Neural progenitor cell (in vitro differentiated cells): ENCODE measurements at regions not wholly inside any gene's neighbourhood (a gene's known extent, or its start where the extent isn't known, plus 50 kb on each side); places are given as distances from the start of the nearest gene placed in this dataset.
A peak's percentile ranks its signal among the peaks of the same experiment; 100 is the strongest.

Experiments used
- DNase-seq: peaks from one replicate; pipeline ENCODE4 v3.0.0-alpha.2; 2016; ENCODE audit warnings: low spot score
- H2AFZ ChIP-seq: fragments of 200-600 bp; sonication (generic); replicated peaks from 2 replicates; pipeline ENCODE4 v1.6.1; 2016; ENCODE audit warnings: antibody characterized with exemption
- H3F3A ChIP-seq: fragments of 200-600 bp; sonication (generic); 2 replicates; pipeline ENCODE4 v1.6.1; 2016; ENCODE audit warnings: antibody characterized with exemption, low read depth
- H3K27ac ChIP-seq: fragments of 200-600 bp; sonication (generic); 2 replicates; pipeline ENCODE4 v1.5.1; 2016; ENCODE audit warnings: mild to moderate bottlenecking
- H3K27me3 ChIP-seq: fragments of 200-600 bp; sonication (generic); 2 replicates; pipeline ENCODE4 v1.6.1; 2016; ENCODE audit warnings: mild to moderate bottlenecking, moderate library complexity
- H3K36me3 ChIP-seq: fragments of 200-600 bp; sonication (generic); 2 replicates; pipeline ENCODE4 v1.5.1; 2016
- H3K4me1 ChIP-seq: fragments of 200-600 bp; sonication (generic); 2 replicates; pipeline ENCODE4 v1.6.1; 2016; ENCODE audit warnings: mixed run types
- H3K4me2 ChIP-seq: fragments of 200-600 bp; sonication (generic); 2 replicates; pipeline ENCODE4 v1.6.1; 2016
- H3K4me3 ChIP-seq: fragments of 200-600 bp; sonication (generic); 2 replicates; pipeline ENCODE4 v1.5.1; 2016
- H3K79me2 ChIP-seq: fragments of 200-600 bp; sonication (generic); 2 replicates; pipeline ENCODE4 v1.6.1; 2016; ENCODE audit warnings: low read depth
- H3K9ac ChIP-seq: fragments of 200-600 bp; sonication (generic); 2 replicates; pipeline ENCODE4 v1.6.1; 2016
- H3K9me3 ChIP-seq: fragments of 200-600 bp; sonication (generic); 2 replicates; pipeline ENCODE4 v1.5.1; 2016; ENCODE audit warnings: low read depth
- H4K20me1 ChIP-seq: fragments of 200-600 bp; sonication (generic); 2 replicates; pipeline ENCODE4 v1.6.1; 2016; ENCODE audit warnings: low read depth
- H3K27ac Mint-ChIP-seq: 3 replicates; pipeline ENCODE4 v1.8.0; 2021; ENCODE audit warnings: mixed read lengths
- H3K27me3 Mint-ChIP-seq: 2 replicates; pipeline ENCODE4 v1.8.0; 2022; ENCODE audit warnings: low read depth, mild to moderate bottlenecking, inconsistent platforms, moderate library complexity, mixed read lengths; ENCODE audit not compliant: insufficient read depth
- H3K36me3 Mint-ChIP-seq: 3 replicates; pipeline ENCODE4 v1.8.0; 2021; ENCODE audit warnings: mixed read lengths
- H3K4me1 Mint-ChIP-seq: 3 replicates; pipeline ENCODE4 v1.8.0; 2021; ENCODE audit warnings: mixed read lengths
- H3K4me3 Mint-ChIP-seq: 3 replicates; pipeline ENCODE4 v1.8.0; 2021; ENCODE audit warnings: mild to moderate bottlenecking, moderate library complexity, mixed read lengths
- H3K9me3 Mint-ChIP-seq: 3 replicates; pipeline ENCODE4 v1.8.0; 2020; ENCODE audit warnings: mixed read lengths
- CTCF ChIP-seq: fragments of 200-600 bp; sonication (generic); IDR thresholded peaks from 2 replicates; pipeline ENCODE4 v1.5.1; 2017; ENCODE audit warnings: antibody characterized with exemption, mild to moderate bottlenecking
- EZH2 ChIP-seq: fragments of 200-600 bp; sonication (generic); IDR thresholded peaks from 2 replicates; pipeline ENCODE4 v1.6.1; 2017; ENCODE audit warnings: antibody characterized with exemption, mild to moderate bottlenecking, moderate library complexity
- EZH2phosphoT487 ChIP-seq: fragments of 200-600 bp; sonication (generic); IDR thresholded peaks from 2 replicates; pipeline ENCODE4 v1.6.1; 2017; ENCODE audit warnings: antibody characterized with exemption

DNA sequence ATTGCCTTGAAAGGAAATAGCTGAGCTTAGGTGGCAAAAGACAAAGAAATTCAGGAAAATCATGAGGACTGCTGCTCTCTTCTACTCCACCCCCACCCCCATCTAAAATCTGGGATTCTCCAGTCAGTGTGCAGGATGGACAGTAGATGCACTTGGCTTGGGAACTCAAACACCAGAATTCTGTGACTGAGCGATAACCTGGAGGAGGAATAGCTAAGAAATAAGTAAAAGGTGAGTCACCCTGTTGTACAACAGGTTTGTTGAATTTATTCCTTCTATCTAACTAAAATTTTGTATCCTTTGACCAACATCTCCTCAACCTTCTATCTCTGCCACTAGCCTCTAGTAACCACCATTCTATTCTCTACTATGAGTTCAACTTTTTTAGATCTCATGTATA, 1029.9 kb upstream of the ACVR2A start:
- H3K79me2 ChIP-seq = no peaks in the 10 kb centered on the region
- TF ChIP-seq EZH2 (no peak), CTCF (no peak), EZH2phosphoT487 (no peak)
- DNase-seq = no peak
- Mint-ChIP-seq H3K9me3 (peaks cover 16% of the 10 kb centered on the region), H3K36me3 (peaks cover 2% of the 10 kb centered on the region), H3K27me3 (no peaks in the 10 kb centered on the region), H3K4me3 (no peak overlapping the region), H3K27ac (no peak overlapping the region), H3K4me1 (peaks cover 8% of the 10 kb centered on the region)
- no peaks in the 10 kb centered on the region for H3F3A ChIP-seq
- no peak overlapping the region for H3K4me3 ChIP-seq
- no peak overlapping the region for H2AFZ ChIP-seq
- no peaks in the 10 kb centered on the region for H4K20me1 ChIP-seq
- no peaks in the 10 kb centered on the region for H3K9me3 ChIP-seq
- no peaks in the 10 kb centered on the region for H3K36me3 ChIP-seq
- H3K4me2 ChIP-seq = no peak overlapping the region
- H3K9ac ChIP-seq = no peak overlapping the region
- no peak overlapping the region for H3K27ac ChIP-seq
- peaks cover 14% of the 10 kb centered on the region for H3K4me1 ChIP-seq
- H3K27me3 ChIP-seq = no peaks in the 10 kb centered on the region

DNA sequence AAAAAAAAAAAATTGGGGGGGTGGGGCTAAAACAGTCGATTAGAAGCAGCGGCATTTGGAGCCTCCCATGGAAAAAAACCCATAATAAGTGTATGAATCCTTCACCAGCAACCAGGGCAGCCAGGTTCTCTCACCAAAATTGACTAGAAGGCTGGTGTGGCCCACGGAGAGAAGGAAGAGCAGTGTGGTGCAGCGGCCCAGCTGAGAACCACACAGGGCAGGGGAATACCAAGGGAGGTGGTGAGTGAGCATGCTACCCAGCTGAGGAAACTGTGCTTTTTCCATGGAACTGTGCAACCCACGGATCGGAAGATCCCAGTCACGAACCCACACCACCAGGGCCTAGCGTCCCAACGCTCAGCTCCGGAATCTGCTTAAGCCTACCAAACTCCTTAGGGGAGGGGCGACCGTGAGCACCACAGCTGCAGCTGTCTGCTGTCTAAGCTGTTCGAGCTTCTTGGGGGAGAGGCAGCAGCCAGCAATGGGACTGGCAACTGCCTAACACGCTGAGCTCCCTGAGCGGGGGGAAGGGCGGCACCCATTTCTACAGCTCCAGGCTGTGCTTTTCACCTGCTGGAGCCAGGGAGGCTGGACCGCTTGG, 1037.2 kb upstream of the ACVR2A start:
- H3K36me3 Mint-ChIP-seq = no peaks in the 10 kb centered on the region
- H3K4me2 ChIP-seq = no peak overlapping the region
- no peaks in the 10 kb centered on the region for H3K4me1 Mint-ChIP-seq
- no peaks in the 10 kb centered on the region for H3K27me3 ChIP-seq
- no peak overlapping the region for H3K4me3 Mint-ChIP-seq
- H3K4me3 ChIP-seq = no peak overlapping the region
- TF ChIP-seq EZH2 (no peak), EZH2phosphoT487 (no peak)
- DNase-seq = peak; percentile 23
- H3K9ac ChIP-seq = no peak overlapping the region
- no peaks in the 10 kb centered on the region for H3K36me3 ChIP-seq
- no peaks in the 10 kb centered on the region for H4K20me1 ChIP-seq
- H3K79me2 ChIP-seq = no peaks in the 10 kb centered on the region
- no peak overlapping the region for H3K27ac Mint-ChIP-seq
- H2AFZ ChIP-seq = peak overlapping the region; percentile 26
- H3K9me3 ChIP-seq = no peaks in the 10 kb centered on the region
- H3K4me1 ChIP-seq = no peaks in the 10 kb centered on the region
- H3F3A ChIP-seq = no peaks in the 10 kb centered on the region
- no peak overlapping the region for H3K27ac ChIP-seq
- no peaks in the 10 kb centered on the region for H3K27me3 Mint-ChIP-seq
- peaks cover 7% of the 10 kb centered on the region for H3K9me3 Mint-ChIP-seq

DNA sequence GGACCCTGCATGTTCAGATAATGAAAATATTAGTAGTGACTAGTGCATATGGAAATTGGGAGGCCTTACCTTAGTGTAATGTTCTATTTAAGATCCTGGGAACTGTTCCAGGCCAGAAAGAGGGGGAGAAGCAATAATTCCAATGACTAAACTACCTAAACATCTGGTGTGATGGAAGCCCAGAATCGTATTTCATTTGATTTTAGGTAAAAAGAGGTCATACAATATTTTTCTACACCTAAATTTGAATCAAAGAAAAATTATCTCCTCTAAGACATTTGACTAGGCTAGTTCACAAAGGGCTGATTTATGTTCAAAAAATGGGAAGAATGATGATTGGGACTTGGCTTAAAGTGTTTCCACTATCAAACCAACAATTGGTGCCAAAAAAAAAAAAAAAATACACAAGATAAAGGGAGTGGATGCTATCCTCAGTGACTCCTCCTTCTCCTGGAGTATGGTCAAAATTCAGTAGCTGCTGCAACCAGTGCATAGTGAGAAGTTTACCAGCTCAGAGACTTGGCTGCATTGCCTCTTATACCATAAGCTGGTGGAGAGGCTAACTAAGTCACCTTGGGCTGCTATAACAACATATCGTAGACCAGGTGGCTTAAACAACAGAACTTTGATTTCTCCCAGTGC, 1038.3 kb upstream of the ACVR2A start:
- no peaks in the 10 kb centered on the region for H3K9me3 ChIP-seq
- no peaks in the 10 kb centered on the region for H3F3A ChIP-seq
- no peak overlapping the region for H3K27ac Mint-ChIP-seq
- no peak overlapping the region for H2AFZ ChIP-seq
- no peaks in the 10 kb centered on the region for H4K20me1 ChIP-seq
- H3K36me3 ChIP-seq = no peaks in the 10 kb centered on the region
- H3K36me3 Mint-ChIP-seq = no peaks in the 10 kb centered on the region
- TF ChIP-seq CTCF (no peak), EZH2 (no peak), EZH2phosphoT487 (no peak)
- H3K27me3 ChIP-seq = no peaks in the 10 kb centered on the region
- no peak overlapping the region for H3K4me3 Mint-ChIP-seq
- H3K79me2 ChIP-seq = no peaks in the 10 kb centered on the region
- no peak overlapping the region for H3K4me2 ChIP-seq
- H3K4me1 ChIP-seq = no peaks in the 10 kb centered on the region
- no peak overlapping the region for H3K27ac ChIP-seq
- H3K9ac ChIP-seq = no peak overlapping the region
- H3K4me3 ChIP-seq = no peak overlapping the region
- H3K9me3 Mint-ChIP-seq = no peaks in the 10 kb centered on the region
- H3K4me1 Mint-ChIP-seq = no peaks in the 10 kb centered on the region
- DNase-seq = no peak
- H3K27me3 Mint-ChIP-seq = no peaks in the 10 kb centered on the region

DNA sequence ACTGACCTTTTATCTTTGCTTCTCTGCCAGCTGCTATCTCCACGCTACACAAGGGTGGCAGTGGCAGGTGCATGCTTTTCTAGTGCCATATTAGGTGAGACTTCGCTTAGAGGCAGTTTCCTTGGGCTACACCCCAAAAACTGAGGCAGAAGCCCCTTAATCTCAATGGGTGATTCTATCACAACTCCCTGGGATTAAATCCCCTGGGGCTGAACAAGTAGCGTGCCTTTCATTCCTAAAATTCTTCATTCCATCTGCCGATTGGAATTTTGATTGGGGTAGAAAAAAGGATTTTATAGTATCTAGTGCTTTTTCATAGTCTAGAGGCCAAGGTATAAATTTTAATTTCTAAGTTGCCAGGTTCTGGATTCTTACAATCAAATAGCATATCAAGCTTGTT, 1040.5 kb upstream of the ACVR2A start:
- Histone ChIP-seq H3K4me1 (no peaks in the 10 kb centered on the region), H3K27ac (no peak overlapping the region), H2AFZ (peak overlapping the region; percentile 46), H3K36me3 (no peaks in the 10 kb centered on the region), H3K27me3 (no peaks in the 10 kb centered on the region), H3K9ac (no peak overlapping the region), H3K4me3 (no peak overlapping the region), H3K79me2 (no peaks in the 10 kb centered on the region), H3K9me3 (no peaks in the 10 kb centered on the region), H4K20me1 (no peaks in the 10 kb centered on the region), H3K4me2 (no peak overlapping the region), H3F3A (no peaks in the 10 kb centered on the region)
- H3K27ac Mint-ChIP-seq = no peak overlapping the region
- TF ChIP-seq EZH2phosphoT487 (no peak), CTCF (no peak), EZH2 (no peak)
- no peaks in the 10 kb centered on the region for H3K36me3 Mint-ChIP-seq
- DNase-seq = no peak
- no peaks in the 10 kb centered on the region for H3K4me1 Mint-ChIP-seq
- H3K9me3 Mint-ChIP-seq = no peaks in the 10 kb centered on the region
- H3K27me3 Mint-ChIP-seq = no peaks in the 10 kb centered on the region
- no peak overlapping the region for H3K4me3 Mint-ChIP-seq
